Fibroblast of the aortic adventitia (primary cell): ENCODE measurements at regions not wholly inside any gene's neighbourhood (a gene's known extent, or its start where the extent isn't known, plus 50 kb on each side); places are given as distances from the start of the nearest gene placed in this dataset.

ENCODE experiments used
- DNase-seq: peaks from one replicate; pipeline ENCODE4 v3.0.0-alpha.2; 2010; ENCODE audit warnings: low read depth
- H3K4me3 ChIP-seq: 2 replicates; pipeline ENCODE4 v1.5.1; 2011; ENCODE audit warnings: low read depth, mild to moderate bottlenecking, control low read depth, low read length, moderate library complexity
- CTCF ChIP-seq: IDR thresholded peaks from 2 replicates; pipeline ENCODE4 v1.5.1; 2011; ENCODE audit warnings: mild to moderate bottlenecking, low read length, control low read depth, inconsistent platforms; ENCODE audit not compliant: insufficient read depth

GRCh38 chr2:120680136-120680761 is 55.4 kb upstream of the GLI2 start:
- DNase-seq = peak; percentile 92
- peak overlapping the region; percentile 41 for H3K4me3 ChIP-seq
- peak; percentile 69 for TF ChIP-seq CTCF

- H3K4me3 ChIP-seq = no peak overlapping the region
- no peak for DNase-seq
- no peak for TF ChIP-seq CTCF
Measured at GRCh38 chr2:120681181-120681580, 54.5 kb upstream of the GLI2 start.

- TF ChIP-seq CTCF = no peak
- H3K4me3 ChIP-seq = no peak overlapping the region
- no peak for DNase-seq
Measured at GRCh38 chr2:120681696-120682288, 53.9 kb upstream of the GLI2 start.

GRCh38 chr2:120682654-120683053 is 53.0 kb upstream of the GLI2 start:
- no peak for DNase-seq
- no peak overlapping the region for H3K4me3 ChIP-seq
- no peak for TF ChIP-seq CTCF

GRCh38 chr2:120683081-120683480 is 52.6 kb upstream of the GLI2 start:
- no peak overlapping the region for H3K4me3 ChIP-seq
- DNase-seq = no peak
- no peak for TF ChIP-seq CTCF

GRCh38 chr2:120683701-120684100 is 52.0 kb upstream of the GLI2 start:
- no peak for TF ChIP-seq CTCF
- DNase-seq = no peak
- no peak overlapping the region for H3K4me3 ChIP-seq
